ENCODE measurements at regions not wholly inside any gene's neighbourhood (a gene's known extent, or its start where the extent isn't known, plus 50 kb on each side); places are given as distances from the start of the nearest gene placed in this dataset.

DNA sequence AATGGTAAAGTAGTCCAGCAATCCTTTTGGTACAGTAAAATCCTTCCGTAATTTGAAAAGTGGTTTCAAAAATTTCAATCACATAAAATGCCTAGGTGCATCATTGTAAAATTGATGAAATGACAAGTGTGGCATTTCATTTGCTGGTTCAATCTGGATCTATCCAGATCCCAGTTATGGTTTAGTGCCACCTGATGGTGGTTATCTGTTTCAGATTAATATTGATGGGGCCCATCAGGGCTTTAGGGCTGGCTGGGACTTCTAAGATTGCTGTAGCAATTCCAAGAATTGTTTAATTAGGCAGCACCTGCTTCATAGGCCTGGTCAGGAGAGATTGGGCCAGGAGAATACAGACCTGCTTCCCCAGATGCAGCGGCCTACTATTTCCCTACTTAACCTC, 55.5 kb upstream of the PIK3C3 start:
- Histone ChIP-seq H3K4me3 (ENCODE audit: low read depth, low read length, poor library complexity, severe bottlenecking) (no peak overlapping the region), H3K4me1 (ENCODE audit: insufficient read depth, low read length, poor library complexity, severe bottlenecking) (no peaks in the 10 kb centered on the region), H3K36me3 (ENCODE audit: insufficient read depth, low read length) (no peaks in the 10 kb centered on the region), H3K9me2 (ENCODE audit: insufficient read depth, low read length) (no peaks in the 10 kb centered on the region), H2AFZ (ENCODE audit: low read length) (no peak overlapping the region), H4K20me1 (ENCODE audit: insufficient read depth, low read length) (no peaks in the 10 kb centered on the region), H3K9me3 (ENCODE audit: low read length) (no peaks in the 10 kb centered on the region), H3K4me2 (ENCODE audit: low read length) (no peak overlapping the region), H3K79me2 (ENCODE audit: insufficient read depth, low read depth, low read length) (no peaks in the 10 kb centered on the region), H3K27ac (ENCODE audit: low read depth, low read length, poor library complexity, severe bottlenecking) (no peak overlapping the region)
- POLR2A ChIA-PET = no interaction called here
- CTCF ChIA-PET (ENCODE audit: unreplicated experiment) = interaction anchor here (1.0 kb wide), 1 partner anchor 10 kb away, joined by 3 read pairs; no protein-coding TSS in a partner anchor
- intact Hi-C loops (cut with micrococcal nuclease; ENCODE audit: unreplicated experiment) = no loop called here
- no peak for DNase-seq (ENCODE audit: low spot score)
- BruUV-seq (replicated peaks) = no TSS peak
- TF ChIP-seq EZH2phosphoT487 (IDR thresholded peaks at IDR 0.05; ENCODE audit: borderline replicate concordance, low read depth, low read length) = no peak
- TF ChIP-seq, protein P1, sequence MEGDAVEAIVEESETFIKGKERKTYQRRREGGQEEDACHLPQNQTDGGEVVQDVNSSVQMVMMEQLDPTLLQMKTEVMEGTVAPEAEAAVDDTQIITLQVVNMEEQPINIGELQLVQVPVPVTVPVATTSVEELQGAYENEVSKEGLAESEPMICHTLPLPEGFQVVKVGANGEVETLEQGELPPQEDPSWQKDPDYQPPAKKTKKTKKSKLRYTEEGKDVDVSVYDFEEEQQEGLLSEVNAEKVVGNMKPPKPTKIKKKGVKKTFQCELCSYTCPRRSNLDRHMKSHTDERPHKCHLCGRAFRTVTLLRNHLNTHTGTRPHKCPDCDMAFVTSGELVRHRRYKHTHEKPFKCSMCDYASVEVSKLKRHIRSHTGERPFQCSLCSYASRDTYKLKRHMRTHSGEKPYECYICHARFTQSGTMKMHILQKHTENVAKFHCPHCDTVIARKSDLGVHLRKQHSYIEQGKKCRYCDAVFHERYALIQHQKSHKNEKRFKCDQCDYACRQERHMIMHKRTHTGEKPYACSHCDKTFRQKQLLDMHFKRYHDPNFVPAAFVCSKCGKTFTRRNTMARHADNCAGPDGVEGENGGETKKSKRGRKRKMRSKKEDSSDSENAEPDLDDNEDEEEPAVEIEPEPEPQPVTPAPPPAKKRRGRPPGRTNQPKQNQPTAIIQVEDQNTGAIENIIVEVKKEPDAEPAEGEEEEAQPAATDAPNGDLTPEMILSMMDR (conservative IDR thresholded peaks at IDR 0.05; ENCODE audit: low read length) = no peak

- H3K4me3 ChIP-seq (ENCODE audit: low read depth, low read length, poor library complexity, severe bottlenecking) = no peak overlapping the region
- H3K27ac ChIP-seq (ENCODE audit: low read depth, low read length, poor library complexity, severe bottlenecking) = no peak overlapping the region
- H3K4me2 ChIP-seq (ENCODE audit: low read length) = no peak overlapping the region
- no peaks in the 10 kb centered on the region for H3K36me3 ChIP-seq (ENCODE audit: insufficient read depth, low read length)
- intact Hi-C loops (cut with micrococcal nuclease; ENCODE audit: unreplicated experiment) = no loop called here
- H3K9me3 ChIP-seq (ENCODE audit: low read length) = no peaks in the 10 kb centered on the region
- H3K79me2 ChIP-seq (ENCODE audit: insufficient read depth, low read depth, low read length) = no peaks in the 10 kb centered on the region
- no peaks in the 10 kb centered on the region for H3K4me1 ChIP-seq (ENCODE audit: insufficient read depth, low read length, poor library complexity, severe bottlenecking)
- CTCF ChIA-PET (ENCODE audit: unreplicated experiment) = no interaction called here
- no peak for DNase-seq (ENCODE audit: low spot score)
- no TSS peak for BruUV-seq (replicated peaks)
- H3K9me2 ChIP-seq (ENCODE audit: insufficient read depth, low read length) = no peaks in the 10 kb centered on the region
- POLR2A ChIA-PET = no interaction called here
- no peak overlapping the region for H2AFZ ChIP-seq (ENCODE audit: low read length)
- no peak for TF ChIP-seq EZH2phosphoT487 (IDR thresholded peaks at IDR 0.05; ENCODE audit: borderline replicate concordance, low read depth, low read length)
- TF ChIP-seq, protein P1 (conservative IDR thresholded peaks at IDR 0.05; ENCODE audit: low read length) = no peak
- no peaks in the 10 kb centered on the region for H4K20me1 ChIP-seq (ENCODE audit: insufficient read depth, low read length)
Measured at GRCh38 chr18:41893432-41893831, 61.6 kb upstream of the PIK3C3 start.

DNA sequence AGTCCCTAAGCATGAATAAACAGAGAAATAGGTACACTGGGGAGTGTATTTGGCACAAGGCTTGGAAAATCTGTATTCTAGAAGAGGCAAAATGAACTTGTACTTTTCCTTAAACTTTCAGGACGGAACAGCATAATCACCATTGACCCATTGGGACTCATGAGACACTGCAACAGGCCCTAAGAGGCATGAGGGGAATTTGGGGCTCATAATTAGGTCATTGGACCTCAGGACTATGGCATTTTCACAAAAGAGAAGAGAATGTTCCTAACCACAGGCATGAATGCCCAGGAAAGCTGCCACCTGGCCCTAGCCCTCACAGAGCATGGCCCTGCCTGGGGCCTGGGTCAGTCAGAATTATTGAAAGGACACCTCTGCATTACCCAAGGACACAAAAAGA, 67.9 kb upstream of the PIK3C3 start:
- Histone ChIP-seq H3K36me3 (ENCODE audit: insufficient read depth, low read length) (no peaks in the 10 kb centered on the region), H4K20me1 (ENCODE audit: insufficient read depth, low read length) (no peaks in the 10 kb centered on the region), H3K27ac (ENCODE audit: low read depth, low read length, poor library complexity, severe bottlenecking) (no peak overlapping the region), H3K79me2 (ENCODE audit: insufficient read depth, low read depth, low read length) (no peaks in the 10 kb centered on the region), H3K4me2 (ENCODE audit: low read length) (no peak overlapping the region), H2AFZ (ENCODE audit: low read length) (no peak overlapping the region), H3K9me2 (ENCODE audit: insufficient read depth, low read length) (no peaks in the 10 kb centered on the region), H3K4me3 (ENCODE audit: low read depth, low read length, poor library complexity, severe bottlenecking) (no peak overlapping the region), H3K9me3 (ENCODE audit: low read length) (no peaks in the 10 kb centered on the region), H3K4me1 (ENCODE audit: insufficient read depth, low read length, poor library complexity, severe bottlenecking) (no peaks in the 10 kb centered on the region)
- DNase-seq (ENCODE audit: low spot score) = no peak
- BruUV-seq (replicated peaks) = no TSS peak
- CTCF ChIA-PET (ENCODE audit: unreplicated experiment) = no interaction called here
- no peak for TF ChIP-seq EZH2phosphoT487 (IDR thresholded peaks at IDR 0.05; ENCODE audit: borderline replicate concordance, low read depth, low read length)
- TF ChIP-seq, protein P1 (conservative IDR thresholded peaks at IDR 0.05; ENCODE audit: low read length) = no peak
- POLR2A ChIA-PET = no interaction called here
- intact Hi-C loops (cut with micrococcal nuclease; ENCODE audit: unreplicated experiment) = no loop called here
